SK-N-SH treated with all-trans-retinoic acid at 6 μM for 48 hours (cell line): ENCODE measurements at regions not wholly inside any gene's neighbourhood (a gene's known extent, or its start where the extent isn't known, plus 50 kb on each side); places are given as distances from the start of the nearest gene placed in this dataset.

Experiments used
- ATAC-seq: fragments of 200-7000 bp; cut with Tn5 transposase; 3 replicates; pipeline ENCODE4 v1.9.1; 2020; ENCODE audit warnings: mild to moderate bottlenecking, moderate library complexity
- CREB5 ChIP-seq: fragments of 250-450 bp; sonication (Bioruptor Pico); IDR thresholded peaks from 2 replicates; pipeline ENCODE4 v1.5.1; 2020; ENCODE audit warnings: low read depth, mild to moderate bottlenecking, moderate library complexity
- CSDC2 ChIP-seq: fragments of 250-450 bp; sonication (Bioruptor Pico); IDR thresholded peaks from 2 replicates; pipeline ENCODE4 v1.5.0; 2020; ENCODE audit warnings: mild to moderate bottlenecking, moderate library complexity
- GLIS3 ChIP-seq: fragments of 250-450 bp; sonication (Bioruptor Pico); IDR thresholded peaks from 2 replicates; pipeline ENCODE4 v1.5.0; 2020; ENCODE audit warnings: mild to moderate bottlenecking, moderate library complexity
- ISL1 ChIP-seq: fragments of 250-450 bp; sonication (Bioruptor Pico); IDR thresholded peaks from 2 replicates; pipeline ENCODE4 v2.1.2; 2022; ENCODE audit warnings: mild to moderate bottlenecking, moderate library complexity
- OSR1 ChIP-seq: fragments of 250-450 bp; sonication (Bioruptor Pico); IDR thresholded peaks from 2 replicates; pipeline ENCODE4 v1.8.0; 2022; ENCODE audit warnings: moderate library complexity, mild to moderate bottlenecking, inconsistent platforms
- PATZ1 ChIP-seq: fragments of 250-450 bp; sonication (Bioruptor Pico); IDR thresholded peaks from 2 replicates; pipeline ENCODE4 v1.8.0; 2020; ENCODE audit warnings: mild to moderate bottlenecking, moderate library complexity, borderline replicate concordance
- POU6F1 ChIP-seq: fragments of 250-450 bp; sonication (Bioruptor Pico); IDR thresholded peaks from 2 replicates; pipeline ENCODE4 v1.8.0; 2021; ENCODE audit warnings: low read depth, mild to moderate bottlenecking, moderate library complexity, borderline replicate concordance
- PPARA ChIP-seq: fragments of 250-450 bp; sonication (Bioruptor Pico); IDR thresholded peaks from 2 replicates; pipeline ENCODE4 v1.5.0; 2020; ENCODE audit warnings: mild to moderate bottlenecking, borderline replicate concordance
- SNAI2 ChIP-seq: fragments of 250-450 bp; sonication (Bioruptor Pico); IDR thresholded peaks from 2 replicates; pipeline ENCODE4 v1.5.0; 2020; ENCODE audit warnings: mild to moderate bottlenecking, moderate library complexity
- TCF4 ChIP-seq: fragments of 250-450 bp; sonication (Bioruptor Pico); IDR thresholded peaks from 2 replicates; pipeline ENCODE4 v1.8.0; 2021; ENCODE audit warnings: mild to moderate bottlenecking, moderate library complexity, borderline replicate concordance
- TOX ChIP-seq: fragments of 250-450 bp; sonication (Bioruptor Pico); IDR thresholded peaks from 2 replicates; pipeline ENCODE4 v1.8.0; 2021; ENCODE audit warnings: mild to moderate bottlenecking, moderate library complexity, borderline replicate concordance
- TSHZ2 ChIP-seq: fragments of 250-450 bp; sonication (Bioruptor Pico); IDR thresholded peaks from 2 replicates; pipeline ENCODE4 v1.5.0; 2020; ENCODE audit warnings: mild to moderate bottlenecking, moderate library complexity
- ZC3H10 ChIP-seq: fragments of 250-450 bp; sonication (Bioruptor Pico); IDR thresholded peaks from 2 replicates; pipeline ENCODE4 v1.5.1; 2021; ENCODE audit warnings: mild to moderate bottlenecking, moderate library complexity
- ZFP3 ChIP-seq: fragments of 250-450 bp; sonication (Bioruptor Pico); IDR thresholded peaks from 2 replicates; pipeline ENCODE4 v1.5.0; 2020; ENCODE audit warnings: mild to moderate bottlenecking, moderate library complexity
- ZFP30 ChIP-seq: fragments of 450-650 bp; formaldehyde crosslinking; IDR thresholded peaks from 2 replicates; pipeline ENCODE4 v1.5.0; 2022; ENCODE audit warnings: mild to moderate bottlenecking, moderate library complexity
- ZNF565 ChIP-seq: fragments of 450-650 bp; formaldehyde crosslinking; conservative IDR thresholded peaks from 2 replicates; pipeline ENCODE4 v1.5.0; 2020; ENCODE audit warnings: low read depth, mild to moderate bottlenecking, moderate library complexity
- ZNF8 ChIP-seq: fragments of 450-650 bp; formaldehyde crosslinking; IDR thresholded peaks from 2 replicates; pipeline ENCODE4 v1.5.0; 2020; ENCODE audit warnings: mild to moderate bottlenecking, moderate library complexity
- TF ChIP-seq, protein P1 (sequence below): fragments of 250-450 bp; sonication (Bioruptor Pico); IDR thresholded peaks from 2 replicates; pipeline ENCODE4 v1.5.1; 2021; ENCODE audit warnings: mild to moderate bottlenecking, moderate library complexity

- no peak for TF ChIP-seq CSDC2 (CRISPR knock-in tag)
- no peak for TF ChIP-seq ZFP3 (CRISPR knock-in tag)
- TF ChIP-seq TCF4 (CRISPR knock-in tag): no peak
- ATAC-seq: no peak
Measured at GRCh38 chr12:77555074-77555473, 275.6 kb upstream of the NAV3 start.

- TF ChIP-seq TOX: no peak
- TF ChIP-seq ZNF565: no peak
- TF ChIP-seq PATZ1 (CRISPR knock-in tag): no peak
- TF ChIP-seq, all 23 proteins: peak for 0
- ATAC-seq: no peak
Measured at GRCh38 chr12:77553976-77554619, 276.6 kb upstream of the NAV3 start.

- TF ChIP-seq OSR1 (CRISPR knock-in tag) (no peak), TCF4 (CRISPR knock-in tag) (no peak), ZC3H10 (no peak), TSHZ2 (no peak), POU6F1 (no peak), CSDC2 (CRISPR knock-in tag) (no peak), PPARA (CRISPR knock-in tag) (no peak), CREB5 (CRISPR knock-in tag) (no peak), ZFP30 (CRISPR knock-in tag) (no peak)
- no peak for ATAC-seq
Measured at GRCh38 chr12:77549383-77550128, 281.1 kb upstream of the NAV3 start.

DNA sequence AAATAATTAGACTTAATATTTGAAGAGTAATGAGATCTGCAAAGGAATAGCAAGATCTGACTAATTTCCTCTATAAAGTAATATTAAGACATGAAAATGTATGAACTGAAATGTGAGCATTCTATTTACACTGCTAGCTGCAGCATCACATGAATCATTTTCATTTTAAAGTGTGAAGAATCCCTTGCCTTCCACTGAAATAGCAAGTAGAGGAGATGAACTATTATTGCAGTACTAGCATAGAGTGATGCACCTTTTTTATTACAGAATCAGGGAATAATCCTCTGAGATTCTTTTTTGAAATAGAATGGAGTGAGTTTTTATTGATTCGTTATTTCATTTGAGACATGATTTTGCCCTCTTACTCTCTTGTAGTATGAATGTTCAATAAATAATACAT lies 281.9 kb upstream of the NAV3 start:
- TF ChIP-seq PPARA (CRISPR knock-in tag): no peak
- TF ChIP-seq, all 23 proteins: peak for 0
- ATAC-seq: no peak

- no peak for ATAC-seq
- TF ChIP-seq SNAI2 (no peak), TCF4 (CRISPR knock-in tag) (no peak), ZFP30 (CRISPR knock-in tag) (no peak), ZNF8 (CRISPR knock-in tag) (no peak), ZFP3 (CRISPR knock-in tag) (no peak), TOX (no peak), ISL1 (CRISPR knock-in tag) (no peak), GLIS3 (CRISPR knock-in tag) (no peak), CREB5 (CRISPR knock-in tag) (no peak)
- TF ChIP-seq, protein P1, sequence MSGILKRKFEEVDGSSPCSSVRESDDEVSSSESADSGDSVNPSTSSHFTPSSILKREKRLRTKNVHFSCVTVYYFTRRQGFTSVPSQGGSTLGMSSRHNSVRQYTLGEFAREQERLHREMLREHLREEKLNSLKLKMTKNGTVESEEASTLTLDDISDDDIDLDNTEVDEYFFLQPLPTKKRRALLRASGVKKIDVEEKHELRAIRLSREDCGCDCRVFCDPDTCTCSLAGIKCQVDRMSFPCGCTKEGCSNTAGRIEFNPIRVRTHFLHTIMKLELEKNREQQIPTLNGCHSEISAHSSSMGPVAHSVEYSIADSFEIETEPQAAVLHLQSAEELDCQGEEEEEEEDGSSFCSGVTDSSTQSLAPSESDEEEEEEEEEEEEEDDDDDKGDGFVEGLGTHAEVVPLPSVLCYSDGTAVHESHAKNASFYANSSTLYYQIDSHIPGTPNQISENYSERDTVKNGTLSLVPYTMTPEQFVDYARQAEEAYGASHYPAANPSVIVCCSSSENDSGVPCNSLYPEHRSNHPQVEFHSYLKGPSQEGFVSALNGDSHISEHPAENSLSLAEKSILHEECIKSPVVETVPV: no peak
Measured at GRCh38 chr12:77540097-77540496, 290.6 kb upstream of the NAV3 start.
